Fibroblast of villous mesenchyme (primary cell): ENCODE measurements at regions not wholly inside any gene's neighbourhood (a gene's known extent, or its start where the extent isn't known, plus 50 kb on each side); places are given as distances from the start of the nearest gene placed in this dataset.

Experiments used
- DNase-seq: peaks from one replicate; pipeline ENCODE4 v3.0.0-alpha.2; 2010; ENCODE audit warnings: low read depth
- H3K4me3 ChIP-seq: 2 replicates; pipeline ENCODE4 v1.5.1; 2011; ENCODE audit warnings: low read depth, mild to moderate bottlenecking, low read length
- TF ChIP-seq, protein P1 (sequence below): IDR thresholded peaks from 2 replicates; pipeline ENCODE4 v1.5.1; 2012; ENCODE audit warnings: low read depth, mild to moderate bottlenecking, low read length; ENCODE audit not compliant: insufficient read depth

DNA sequence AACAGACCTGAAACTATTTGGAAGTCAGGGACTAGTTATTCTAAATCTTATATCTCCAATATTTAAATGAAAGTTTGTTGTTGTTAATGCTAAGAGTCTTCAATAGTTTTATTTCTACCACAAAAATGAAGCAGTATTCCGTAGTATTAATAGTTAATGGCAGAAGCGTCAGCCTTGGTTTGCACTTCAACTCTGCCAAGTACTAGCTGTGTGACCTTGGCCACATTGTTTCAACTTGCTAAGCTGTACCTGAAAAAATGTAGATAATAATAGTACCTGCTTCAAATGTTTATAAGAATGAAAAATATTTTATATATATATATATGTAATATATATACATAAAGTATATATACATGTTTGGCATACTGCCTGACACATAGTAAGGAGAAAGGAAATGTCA, 354.6 kb upstream of the SATB1 start:
- TF ChIP-seq, protein P1, sequence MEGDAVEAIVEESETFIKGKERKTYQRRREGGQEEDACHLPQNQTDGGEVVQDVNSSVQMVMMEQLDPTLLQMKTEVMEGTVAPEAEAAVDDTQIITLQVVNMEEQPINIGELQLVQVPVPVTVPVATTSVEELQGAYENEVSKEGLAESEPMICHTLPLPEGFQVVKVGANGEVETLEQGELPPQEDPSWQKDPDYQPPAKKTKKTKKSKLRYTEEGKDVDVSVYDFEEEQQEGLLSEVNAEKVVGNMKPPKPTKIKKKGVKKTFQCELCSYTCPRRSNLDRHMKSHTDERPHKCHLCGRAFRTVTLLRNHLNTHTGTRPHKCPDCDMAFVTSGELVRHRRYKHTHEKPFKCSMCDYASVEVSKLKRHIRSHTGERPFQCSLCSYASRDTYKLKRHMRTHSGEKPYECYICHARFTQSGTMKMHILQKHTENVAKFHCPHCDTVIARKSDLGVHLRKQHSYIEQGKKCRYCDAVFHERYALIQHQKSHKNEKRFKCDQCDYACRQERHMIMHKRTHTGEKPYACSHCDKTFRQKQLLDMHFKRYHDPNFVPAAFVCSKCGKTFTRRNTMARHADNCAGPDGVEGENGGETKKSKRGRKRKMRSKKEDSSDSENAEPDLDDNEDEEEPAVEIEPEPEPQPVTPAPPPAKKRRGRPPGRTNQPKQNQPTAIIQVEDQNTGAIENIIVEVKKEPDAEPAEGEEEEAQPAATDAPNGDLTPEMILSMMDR = no peak
- no peak for DNase-seq
- H3K4me3 ChIP-seq = no peak overlapping the region

DNA sequence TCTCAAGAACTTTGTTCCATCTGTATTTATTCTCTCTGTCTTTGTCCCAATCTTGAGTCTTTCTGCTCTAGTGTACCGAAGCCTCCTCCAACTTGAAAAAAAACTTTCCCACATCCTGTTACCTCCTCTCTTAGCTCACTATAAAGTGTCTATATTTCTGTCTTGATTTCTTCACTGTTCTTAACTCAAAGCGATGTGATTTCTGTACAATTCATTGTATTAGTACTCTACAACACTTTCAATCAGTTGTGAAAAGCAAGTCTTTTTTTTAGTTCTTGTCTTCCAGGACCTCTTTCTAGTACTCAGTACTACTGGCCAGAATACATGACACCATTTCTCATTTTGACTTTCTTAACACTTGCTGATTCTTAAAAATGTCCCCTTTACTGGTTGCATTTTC, 353.5 kb upstream of the SATB1 start:
- no peak for DNase-seq
- no peak overlapping the region for H3K4me3 ChIP-seq
- TF ChIP-seq, protein P1 = no peak

DNA sequence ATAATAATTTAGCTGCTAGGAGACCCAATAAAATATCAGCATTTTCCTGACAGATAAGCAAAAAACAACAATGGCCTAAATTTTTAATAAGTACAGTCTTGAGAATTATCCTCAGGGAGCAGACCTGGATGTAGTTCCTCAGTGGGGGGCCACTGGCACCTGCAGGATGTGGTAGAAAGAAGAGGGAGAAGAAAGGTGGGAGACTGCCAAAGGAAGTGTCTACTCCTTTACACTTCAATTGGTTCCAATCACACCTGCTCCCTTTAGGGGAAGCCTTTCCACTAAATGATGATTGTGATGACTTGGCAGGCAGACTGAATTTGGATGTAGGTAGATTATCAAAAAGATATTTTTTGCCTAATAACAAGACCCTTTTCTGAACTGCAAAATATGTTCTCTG, 353.0 kb upstream of the SATB1 start:
- DNase-seq = no peak
- H3K4me3 ChIP-seq = no peak overlapping the region
- TF ChIP-seq, protein P1 = no peak

DNA sequence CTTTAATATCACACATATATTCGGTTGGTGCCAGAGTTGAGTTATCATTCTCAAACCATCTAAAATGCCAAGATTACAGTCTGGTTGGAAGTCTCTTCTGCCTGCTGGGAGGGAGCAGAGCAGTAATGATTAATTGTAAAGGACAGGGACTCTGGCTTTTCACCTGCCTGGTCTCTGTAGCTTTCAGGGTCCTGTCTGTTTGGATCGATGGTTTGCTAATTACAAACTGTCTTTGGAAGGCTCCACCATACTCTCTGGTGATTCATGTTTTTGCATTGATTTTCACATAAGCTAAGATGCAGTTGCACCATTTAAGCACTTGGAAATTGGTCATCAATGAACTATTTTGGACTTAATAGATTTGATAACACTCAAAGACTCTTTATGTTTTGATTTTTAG, 350.4 kb upstream of the SATB1 start:
- H3K4me3 ChIP-seq = no peak overlapping the region
- no peak for DNase-seq
- TF ChIP-seq, protein P1 = no peak

DNA sequence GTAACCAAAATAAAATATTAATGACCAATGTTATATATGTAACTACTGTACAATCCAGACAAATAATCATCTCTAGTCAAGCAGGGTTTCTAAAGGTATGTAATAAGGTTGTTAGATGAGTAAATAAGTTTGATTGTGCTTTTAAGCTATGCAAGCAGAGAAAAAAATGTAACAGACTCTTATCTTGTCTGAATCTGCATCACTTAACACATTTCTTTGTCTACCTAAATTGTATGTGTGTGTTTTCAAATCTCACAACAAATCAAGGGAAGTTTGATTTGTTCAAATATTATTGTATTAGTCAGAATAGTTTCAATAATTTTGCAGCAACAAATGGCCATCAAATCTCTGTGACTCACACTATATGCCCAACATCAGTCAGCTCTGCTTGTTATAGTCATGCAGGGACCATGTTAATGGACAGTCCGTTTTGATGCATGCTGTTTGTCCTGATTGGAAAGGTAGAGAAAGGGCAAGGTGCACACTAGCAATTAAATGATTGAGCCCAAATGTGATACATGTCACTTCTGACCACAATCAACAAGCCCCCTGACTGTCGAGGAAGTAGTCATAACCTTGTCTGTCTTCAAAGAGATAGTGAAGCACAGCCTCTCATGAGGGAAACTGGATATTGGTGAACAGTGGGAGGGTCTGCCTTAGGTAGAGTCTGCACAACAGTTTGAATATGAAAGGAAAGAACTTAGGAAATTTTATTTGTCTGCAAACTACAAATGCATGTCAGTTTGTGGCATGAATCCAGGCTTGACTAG, 349.4 kb upstream of the SATB1 start:
- TF ChIP-seq, protein P1 = no peak
- H3K4me3 ChIP-seq = no peak overlapping the region
- DNase-seq = no peak

DNA sequence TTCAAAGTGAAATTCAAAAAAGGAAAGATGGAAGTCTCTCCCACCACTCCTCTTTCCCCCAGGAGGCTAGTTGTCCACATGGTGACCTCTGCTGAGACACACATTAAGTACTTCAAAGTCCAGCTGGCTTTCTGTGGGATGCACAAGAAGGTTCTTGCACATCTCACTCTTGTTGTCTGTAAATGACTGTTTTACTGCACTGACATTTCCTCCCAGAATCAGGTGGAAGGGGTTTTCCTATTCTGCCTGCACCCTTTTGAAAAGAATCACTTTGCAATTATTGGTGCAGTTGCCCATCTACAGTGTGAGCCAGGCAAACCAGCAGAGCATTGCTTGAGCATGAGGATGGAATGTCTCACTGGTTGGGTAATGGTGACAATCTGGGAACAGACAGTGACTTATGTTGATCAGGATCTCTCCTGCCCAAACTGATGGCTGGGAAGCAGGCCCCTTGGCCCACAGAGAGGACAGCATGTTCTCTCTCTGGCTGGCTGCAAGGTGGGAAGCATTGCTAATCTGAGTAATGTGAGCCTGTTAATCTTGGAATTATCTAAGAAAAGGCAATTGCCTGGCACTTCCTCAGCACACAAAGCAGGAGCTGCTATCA, 347.7 kb upstream of the SATB1 start:
- TF ChIP-seq, protein P1 = no peak
- H3K4me3 ChIP-seq = no peak overlapping the region
- DNase-seq = no peak
